Medulla oblongata (tissue), 1 donor: ENCODE measurements at regions not wholly inside any gene's neighbourhood (a gene's known extent, or its start where the extent isn't known, plus 50 kb on each side); places are given as distances from the start of the nearest gene placed in this dataset.
"Not testable (repeated sequence)": the region's sequence is repeated elsewhere in the genome, so short reads cannot be mapped to it uniquely, and the experiment has no call there.

Experiments
- DNase-seq: peaks from one replicate; pipeline ENCODE4 v3.0.0-alpha.2; 2015; ENCODE audit errors: extremely low spot score

DNA sequence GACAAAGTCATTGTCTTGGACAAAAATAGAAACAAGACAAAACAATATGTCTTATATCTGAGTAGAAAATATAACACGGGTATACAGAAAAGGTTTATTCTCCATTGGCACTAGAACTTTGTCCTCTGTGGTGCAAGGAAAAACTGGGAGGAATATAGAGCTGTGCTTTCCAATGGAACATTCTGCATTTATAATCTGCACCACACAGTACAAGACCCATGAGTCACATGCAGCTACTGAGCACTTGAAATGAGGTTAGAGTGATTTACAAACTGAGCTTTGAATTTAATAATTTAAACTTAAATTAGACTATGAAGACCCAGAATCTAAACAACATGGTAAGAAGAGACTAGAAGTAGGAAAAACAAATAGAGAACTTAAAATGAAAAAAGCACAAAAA lies 86.1 kb downstream of the RAP2A start:
- no peak for DNase-seq

- DNase-seq, result no peak
Observed at GRCh38 chr13:97520866-97521265, 86.9 kb downstream of the RAP2A start.

DNA sequence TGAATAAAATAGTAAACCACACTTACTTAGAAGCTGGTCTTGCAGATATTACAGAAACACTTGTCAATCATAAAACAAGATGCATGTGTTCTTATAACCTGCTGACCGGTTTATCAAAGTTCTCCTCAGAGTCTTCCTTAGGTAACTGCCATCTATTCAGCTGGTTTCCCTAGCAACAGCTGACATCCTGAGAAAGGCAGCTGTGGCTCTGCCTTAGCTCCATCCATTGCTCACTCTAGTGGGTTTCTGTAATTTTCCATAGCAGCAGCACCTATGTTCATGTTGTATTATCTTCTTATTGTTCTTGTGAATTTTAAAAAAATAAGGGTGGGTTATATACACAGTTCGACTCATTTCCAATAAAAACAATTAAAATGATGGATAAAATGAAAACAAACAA lies 87.8 kb downstream of the RAP2A start:
- DNase-seq, result no peak

- no peak for DNase-seq
Observed at GRCh38 chr13:97522243-97522642, 88.3 kb downstream of the RAP2A start.

- no peak for DNase-seq
Observed at GRCh38 chr13:97526556-97526955, 92.6 kb downstream of the RAP2A start.

DNA sequence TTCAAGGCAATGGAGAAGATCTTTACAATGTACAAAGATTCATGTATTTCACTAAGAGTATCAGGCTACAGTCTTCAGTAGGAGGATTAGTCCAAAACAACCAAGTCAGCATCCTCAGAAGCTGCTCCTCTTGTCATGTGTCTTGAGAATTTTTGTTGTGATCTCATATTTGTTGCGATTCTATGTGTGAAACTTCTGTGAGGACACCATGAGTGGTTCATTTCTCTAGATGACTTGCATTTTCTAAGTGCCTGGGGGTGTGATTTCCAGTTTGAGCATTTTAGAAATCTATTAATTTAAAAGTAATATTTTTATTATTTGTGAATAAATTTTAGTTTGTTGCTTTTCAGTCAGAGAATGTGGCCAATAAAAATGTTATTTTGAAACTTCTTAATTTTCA lies 94.5 kb downstream of the RAP2A start:
- DNase-seq, result no peak

- DNase-seq, result no peak
Observed at GRCh38 chr13:97534540-97534939, 100.6 kb downstream of the RAP2A start.

GRCh38 chr13:97535614-97536013 lies 101.6 kb downstream of the RAP2A start:
- DNase-seq, result no peak

DNA sequence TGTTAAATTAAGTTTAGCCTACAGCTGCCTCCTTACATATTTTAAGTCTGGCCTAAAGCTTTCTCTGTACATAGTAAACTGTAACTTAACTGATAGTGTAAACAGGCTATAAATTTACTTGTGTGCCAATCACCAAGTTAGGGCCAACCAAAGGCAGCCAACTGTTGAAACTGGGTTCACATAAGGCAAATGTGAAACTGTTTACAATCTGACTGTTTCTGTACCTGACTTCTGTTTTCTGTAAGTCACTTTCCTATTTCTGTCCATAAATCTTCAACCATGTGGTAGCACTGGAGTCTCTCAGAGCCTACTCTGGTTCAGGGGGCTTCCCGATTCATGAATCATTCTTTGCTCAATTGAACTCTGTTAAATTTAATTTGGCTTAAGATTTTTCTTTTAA lies 103.1 kb downstream of the RAP2A start:
- DNase-seq, result no peak

GRCh38 chr13:97538203-97538602 lies 104.2 kb downstream of the RAP2A start:
- no peak for DNase-seq

GRCh38 chr13:97539651-97540610 lies 106.0 kb downstream of the RAP2A start:
- no peak for DNase-seq

DNA sequence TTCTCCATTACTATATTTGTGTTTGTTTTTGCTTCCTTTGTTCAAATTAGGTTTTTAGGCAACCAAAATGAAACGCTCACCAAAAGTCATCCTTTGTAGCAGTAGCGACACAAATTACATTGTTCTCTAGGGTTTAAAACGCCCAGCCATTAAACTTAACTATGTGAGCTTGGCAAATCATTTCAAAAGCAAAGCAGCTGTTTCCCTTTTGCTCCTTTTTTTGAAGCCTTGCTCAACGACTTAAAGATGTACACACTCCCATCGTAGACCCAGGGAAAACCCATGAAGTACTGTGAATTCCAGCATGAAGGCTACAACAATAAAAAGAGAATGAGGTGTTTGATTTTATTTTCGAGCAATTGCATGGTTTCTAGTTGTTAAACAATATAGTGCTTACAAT lies 106.7 kb downstream of the RAP2A start:
- DNase-seq, result no peak

- DNase-seq, result no peak
Observed at GRCh38 chr13:97542102-97542685, 108.2 kb downstream of the RAP2A start.

GRCh38 chr13:97544031-97544765 lies 110.2 kb downstream of the RAP2A start:
- DNase-seq, result no peak

DNA sequence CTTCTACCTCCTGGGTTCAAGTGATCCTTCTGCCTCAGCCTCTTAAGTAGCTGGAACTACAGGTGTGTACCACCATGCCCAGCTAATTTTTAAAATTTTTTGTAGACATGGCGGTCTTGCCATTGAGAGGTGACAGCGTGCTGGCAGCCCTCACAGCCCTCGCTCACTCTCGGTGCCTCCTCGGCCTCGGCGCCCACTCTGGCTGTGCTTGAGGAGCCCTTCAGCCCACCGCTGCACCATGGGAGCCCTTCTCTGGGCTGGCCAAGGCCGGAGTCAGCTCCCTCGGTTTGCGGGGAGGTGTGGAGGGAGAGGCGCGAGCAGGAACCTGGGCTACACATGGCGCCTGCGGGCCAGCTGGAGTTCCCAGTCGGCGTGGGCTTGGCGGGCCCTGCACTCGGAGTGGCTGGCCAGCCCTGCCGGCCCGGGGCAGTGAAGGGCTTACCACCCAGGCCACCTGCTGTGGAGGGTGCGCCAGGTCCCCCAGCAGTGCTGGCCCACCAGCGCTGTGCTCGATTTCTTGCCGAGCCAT lies 111.1 kb downstream of the RAP2A start:
- DNase-seq, result not testable (repeated sequence)

DNA sequence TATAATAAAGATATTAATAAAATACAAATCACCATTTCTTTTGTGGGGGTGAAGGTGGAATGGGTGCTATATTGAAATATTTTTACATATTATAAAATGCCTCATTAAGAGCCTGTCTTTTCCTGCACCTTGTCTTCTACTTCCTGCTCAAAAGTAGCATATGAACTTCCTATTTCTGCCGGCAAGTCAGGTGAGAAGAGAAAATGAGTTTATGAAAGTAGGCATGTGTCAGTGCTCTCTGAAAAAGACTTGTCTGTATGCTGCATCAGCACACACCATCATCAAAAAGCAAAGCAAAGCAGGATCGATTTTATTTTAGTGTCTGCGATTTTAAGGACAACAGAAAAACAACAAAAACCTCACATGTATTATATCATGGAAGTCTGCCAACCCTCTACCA lies 114.2 kb downstream of the RAP2A start:
- no peak for DNase-seq

DNA sequence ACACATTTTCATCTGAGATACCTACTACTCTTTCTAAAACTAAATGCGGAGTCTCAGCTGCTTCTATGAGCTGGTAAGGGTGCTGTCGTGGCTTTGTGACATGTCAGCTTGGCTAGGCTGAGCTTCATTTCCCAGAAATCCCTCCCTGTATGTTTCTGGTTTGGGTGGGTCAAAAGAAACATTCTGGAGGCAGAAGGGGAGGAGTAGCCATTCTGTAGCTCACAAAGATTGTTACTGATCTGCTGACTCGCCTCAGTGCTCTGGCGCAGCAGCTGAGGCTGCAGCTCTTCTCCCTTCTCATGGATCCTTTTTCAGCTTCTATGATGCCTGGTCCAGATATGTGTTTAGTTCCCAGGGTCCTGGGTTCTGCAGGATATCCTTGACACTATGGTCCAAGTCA lies 114.7 kb downstream of the RAP2A start:
- no peak for DNase-seq

DNA sequence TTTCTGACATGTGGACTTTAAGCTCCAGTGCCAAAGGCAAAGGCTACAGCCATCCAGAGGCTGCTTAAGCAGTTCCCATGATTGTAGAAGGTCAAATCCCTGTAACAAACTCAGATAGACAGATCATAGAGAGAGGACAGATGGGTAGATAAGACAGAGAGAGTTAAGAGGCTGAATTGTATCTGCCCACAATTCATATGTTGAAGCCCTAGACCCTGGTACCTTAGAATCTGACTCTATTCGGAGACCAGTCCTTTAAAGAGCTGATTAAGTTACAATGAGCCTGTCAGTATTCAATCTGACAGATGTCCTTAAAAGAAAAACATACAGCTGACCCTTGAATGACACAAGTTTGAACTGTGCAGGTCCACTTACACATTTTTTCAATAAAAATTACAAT lies 115.2 kb downstream of the RAP2A start:
- no peak for DNase-seq

DNA sequence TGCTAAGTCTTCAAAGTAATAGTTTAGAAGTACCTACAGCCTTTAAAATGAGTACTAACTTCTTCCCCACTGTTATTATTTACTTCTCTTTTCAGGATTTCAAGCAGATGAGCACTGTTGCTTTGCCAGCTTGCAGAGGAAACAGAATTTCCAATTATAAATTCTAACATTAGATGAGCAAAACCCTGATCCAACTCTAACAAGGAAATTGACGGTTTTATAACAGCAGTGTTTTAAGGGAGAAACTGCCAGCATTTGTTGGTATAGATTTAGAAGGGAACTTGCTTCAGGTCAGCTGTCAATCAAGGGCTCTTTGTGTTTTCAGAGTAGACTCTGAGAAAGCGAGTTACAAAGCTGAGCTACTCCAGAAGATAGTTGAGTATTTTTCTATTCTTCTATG lies 120.5 kb downstream of the RAP2A start:
- DNase-seq, result no peak

- DNase-seq, result no peak
Observed at GRCh38 chr13:97555034-97555433, 121.1 kb downstream of the RAP2A start.

DNA sequence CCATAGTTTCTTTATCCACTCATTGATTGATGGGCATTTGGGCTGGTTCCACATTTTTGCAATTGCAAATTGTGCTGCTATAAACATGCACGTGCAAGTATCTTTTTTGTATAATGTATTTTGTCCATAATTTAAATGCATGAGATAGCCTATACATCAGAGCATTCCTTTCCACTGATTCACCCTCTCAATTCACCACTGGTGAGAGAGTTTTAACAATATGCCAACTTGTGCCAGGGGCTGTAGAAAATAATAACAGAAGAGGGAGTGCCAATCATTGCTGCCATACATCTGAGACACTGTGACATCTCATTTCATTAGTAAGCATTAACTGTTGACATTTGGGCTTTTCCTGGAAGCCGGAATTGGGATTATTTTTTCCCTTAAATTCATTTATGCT lies 125.1 kb downstream of the RAP2A start:
- no peak for DNase-seq

DNA sequence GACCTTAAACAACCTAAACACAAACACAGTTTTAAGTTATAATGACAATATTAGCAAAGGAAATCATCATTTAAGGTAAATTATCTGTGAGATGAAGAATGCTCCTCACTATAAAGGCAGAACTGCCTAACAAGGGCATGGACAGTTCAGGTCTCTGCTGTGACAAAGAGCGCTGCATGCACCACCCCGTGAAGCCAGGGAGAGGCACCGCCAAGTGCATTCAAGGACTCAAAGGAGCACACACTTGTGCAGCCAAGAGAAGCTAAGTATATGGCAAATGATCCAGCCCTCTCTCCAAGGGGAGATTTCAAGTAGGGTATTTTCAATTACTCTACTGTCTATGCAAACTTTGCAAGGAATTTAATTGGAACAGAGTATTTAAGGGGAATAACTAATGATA lies 126.0 kb downstream of the RAP2A start:
- DNase-seq, result no peak
